ENCODE measurements at regions not wholly inside any gene's neighbourhood (a gene's known extent, or its start where the extent isn't known, plus 50 kb on each side); places are given as distances from the start of the nearest gene placed in this dataset.

GRCh38 chr7:96449094-96449493 is 127.2 kb upstream of the SLC25A13 start:
- ChIA-PET POLR2A (no interaction called here), RAD21 (ENCODE audit: unreplicated experiment) (no interaction called here), CTCF (no interaction called here), SMC1A (ENCODE audit: uncharacterized antibody, unreplicated experiment) (no interaction called here)
- DNase-seq (ENCODE audit: low read depth, low spot score) (no peak), ATAC-seq (no peak), FAIRE-seq (no peak)
- intact Hi-C loops (cut with micrococcal nuclease; ENCODE audit: unreplicated experiment): no loop called here
- no peaks in the 10 kb centered on the region for H3K4me1 ChIP-seq (ENCODE audit: control insufficient read depth, insufficient read depth, low read length)
- H3K4me2 ChIP-seq (ENCODE audit: control insufficient read depth, insufficient read depth): no peak overlapping the region
- no peak overlapping the region for H2AFZ ChIP-seq (ENCODE audit: control insufficient read depth, low read depth, low read length)
- H3K79me2 ChIP-seq (ENCODE audit: control insufficient read depth, insufficient read depth, low read length): no peaks in the 10 kb centered on the region
- BruUV-seq (replicated peaks): no TSS peak
- no peak overlapping the region for H3K9ac ChIP-seq (ENCODE audit: control insufficient read depth, insufficient read depth, low read length)
- H3K36me3 ChIP-seq (ENCODE audit: control insufficient read depth in 2 of 2, insufficient read depth in 2 of 2, low read length in 1 of 2): no peaks in the 10 kb centered on the region
- in situ Hi-C loops (cut with MboI): no loop called here
- no peak overlapping the region for H3K4me3 ChIP-seq
- WGBS (ENCODE audit: insufficient coverage, insufficient replicate concordance, low lambda C conversion rate, missing lambda C conversion rate): 47% methylated on average over 4 of the region's 4 CpGs
- H3K27me3 ChIP-seq (replicated peaks in 1 of 2; ENCODE audit: control insufficient read depth in 2 of 2, insufficient read depth in 2 of 2, low read length in 1 of 2): no peaks in the 10 kb centered on the region
- no peaks in the 10 kb centered on the region for H3K9me3 ChIP-seq (replicated peaks; ENCODE audit: control insufficient read depth, insufficient read depth, low read length)
- H3K27ac ChIP-seq (ENCODE audit: control insufficient read depth, insufficient read depth): no peak overlapping the region
- no peak for TF ChIP-seq ZZZ3 (IDR thresholded peaks at IDR 0.05; ENCODE audit: control insufficient read depth, insufficient read length, low read depth)
- no peak for TF ChIP-seq PBX3 (IDR thresholded peaks at IDR 0.05; ENCODE audit: insufficient replicate concordance, low read depth, low read length)
- TF ChIP-seq CEBPZ (IDR thresholded peaks at IDR 0.05; ENCODE audit: low read depth, low read length): no peak
- TF ChIP-seq ZNF217 (IDR thresholded peaks at IDR 0.05): no peak
- TF ChIP-seq PAX5 (IDR thresholded peaks at IDR 0.05; ENCODE audit: borderline replicate concordance, low read depth, low read length): no peak
- no peak for TF ChIP-seq POLR2AphosphoS2 (IDR thresholded peaks at IDR 0.05; ENCODE audit: low read depth, low read length)
- TF ChIP-seq STAT1 (conservative IDR thresholded peaks at IDR 0.05): no peak
- no peak for TF ChIP-seq E2F8 (IDR thresholded peaks at IDR 0.05; ENCODE audit: low read depth, partially characterized antibody)
- TF ChIP-seq MAX (IDR thresholded peaks at IDR 0.05; ENCODE audit: low read depth, low read length): no peak
- TF ChIP-seq ESRRA (IDR thresholded peaks at IDR 0.05; ENCODE audit: low read length): no peak
- no peak for TF ChIP-seq MYC (IDR thresholded peaks at IDR 0.05; ENCODE audit: insufficient read depth, insufficient read length, insufficient replicate concordance, low read length, severe bottlenecking)
- no peaks in the 10 kb centered on the region for H4K20me1 ChIP-seq (ENCODE audit: control insufficient read depth, insufficient read depth)

Measured in GM12878 (cell line).